HEK293 (cell line): ENCODE measurements at regions not wholly inside any gene's neighbourhood (a gene's known extent, or its start where the extent isn't known, plus 50 kb on each side); places are given as distances from the start of the nearest gene placed in this dataset.

Experiments
- CTCF ChIA-PET: fragments of 350-600 bp; formaldehyde crosslinking; extraction: SDS; loops from one replicate; lab custom pipeline; 2021; ENCODE audit warnings: antibody characterized with exemption; lab: Yijun Ruan, JAX
- POLR2A ChIA-PET: fragments of 300-600 bp; formaldehyde crosslinking; extraction: SDS; loops from one replicate; lab custom pipeline; 2020; ENCODE audit warnings: antibody characterized with exemption, inconsistent platforms; lab: Yijun Ruan, JAX
- H3K27ac ChIP-seq: fragments of 200-500 bp; sonication (Bioruptor generic); 2 replicates; pipeline ENCODE4 v1.5.1; 2014; ENCODE audit warnings: low read depth, low read length, control low read depth, inconsistent platforms; ENCODE audit errors: extremely low read depth
- H3K36me3 ChIP-seq, 2 experiments: fragments of 200-500 bp in 1 of 2; sonication (Bioruptor generic) in 1 of 2; 1 replicate in 1 of 2; 2 replicates in 1 of 2; pipeline ENCODE4 v1.5.1; 2014 to 2017; ENCODE audit warnings: inconsistent platforms in 2 of 2, low read length in 2 of 2; ENCODE audit not compliant: control insufficient read depth in 2 of 2, insufficient read depth in 1 of 2
- H3K4me1 ChIP-seq: fragments of 200-500 bp; sonication (Bioruptor generic); 2 replicates; pipeline ENCODE4 v1.5.1; 2014; ENCODE audit warnings: mild to moderate bottlenecking, low read length, inconsistent platforms; ENCODE audit not compliant: control insufficient read depth, insufficient read depth
- H3K4me3 ChIP-seq: 2 replicates; pipeline ENCODE4 v1.5.1; 2011; ENCODE audit warnings: low read depth, mild to moderate bottlenecking, control low read depth, low read length, moderate library complexity
- H3K9me3 ChIP-seq: fragments of 200-500 bp; sonication (Bioruptor generic); 2 replicates; pipeline ENCODE4 v1.5.1; 2014; ENCODE audit warnings: low read depth, low read length, inconsistent platforms; ENCODE audit not compliant: control insufficient read depth, insufficient read depth
- BCL11A ChIP-seq: fragments of 450-650 bp; formaldehyde crosslinking; IDR thresholded peaks from 2 replicates; pipeline ENCODE4 v1.5.1; 2016; ENCODE audit warnings: low read depth, missing biosample characterization, missing genetic modification characterization
- HOXC10 ChIP-seq: sonication (generic); formaldehyde crosslinking; IDR thresholded peaks from 2 replicates; pipeline ENCODE4 v1.8.1; 2023; ENCODE audit warnings: mild to moderate bottlenecking, missing genetic modification reagents
- IKZF3 ChIP-seq: fragments of 450-650 bp; IDR thresholded peaks from 2 replicates; pipeline ENCODE4 v1.5.0; 2018; ENCODE audit warnings: missing biosample characterization, mild to moderate bottlenecking, missing genetic modification characterization, moderate library complexity
- YY1 ChIP-seq: fragments of 450-650 bp; formaldehyde crosslinking; IDR thresholded peaks from 2 replicates; pipeline ENCODE4 v1.5.1; 2018; ENCODE audit warnings: missing biosample characterization, missing genetic modification characterization
- ZBTB11 ChIP-seq: fragments of 450-650 bp; formaldehyde crosslinking; conservative IDR thresholded peaks from 2 replicates; pipeline ENCODE4 v1.5.1; 2016; ENCODE audit warnings: low read depth, missing biosample characterization, missing genetic modification characterization
- ZEB2 ChIP-seq: fragments of 450-650 bp; formaldehyde crosslinking; IDR thresholded peaks from 2 replicates; pipeline ENCODE4 v1.5.1; 2016; ENCODE audit warnings: missing biosample characterization, missing genetic modification characterization
- ZNF10 ChIP-seq: fragments of 450-650 bp; formaldehyde crosslinking; IDR thresholded peaks from 2 replicates; pipeline ENCODE4 v1.5.1; 2017; ENCODE audit warnings: missing biosample characterization, missing genetic modification characterization
- ZNF214 ChIP-seq: fragments of 450-650 bp; formaldehyde crosslinking; IDR thresholded peaks from 2 replicates; pipeline ENCODE4 v1.5.1; 2017; ENCODE audit warnings: missing biosample characterization, mild to moderate bottlenecking, missing genetic modification characterization, borderline replicate concordance
- ZNF223 ChIP-seq: fragments of 450-650 bp; formaldehyde crosslinking; IDR thresholded peaks from 2 replicates; pipeline ENCODE4 v1.5.1; 2016; ENCODE audit warnings: missing biosample characterization, missing genetic modification characterization
- ZNF350 ChIP-seq: fragments of 450-650 bp; formaldehyde crosslinking; IDR thresholded peaks from 2 replicates; pipeline ENCODE4 v1.5.0; 2017; ENCODE audit warnings: missing biosample characterization, mild to moderate bottlenecking, missing genetic modification characterization
- ZNF394 ChIP-seq: fragments of 450-650 bp; formaldehyde crosslinking; IDR thresholded peaks from 2 replicates; pipeline ENCODE4 v1.5.1; 2016; ENCODE audit warnings: missing biosample characterization, missing genetic modification characterization, mild to moderate bottlenecking, moderate library complexity, borderline replicate concordance
- ZNF501 ChIP-seq: fragments of 450-650 bp; formaldehyde crosslinking; IDR thresholded peaks from 2 replicates; pipeline ENCODE4 v1.5.1; 2016; ENCODE audit warnings: missing biosample characterization, missing genetic modification characterization
- ZNF645 ChIP-seq: fragments of 450-650 bp; formaldehyde crosslinking; IDR thresholded peaks from 2 replicates; pipeline ENCODE4; 2016; ENCODE audit warnings: missing biosample characterization, missing genetic modification characterization
- ZNF791 ChIP-seq: fragments of 450-650 bp; formaldehyde crosslinking; IDR thresholded peaks from 2 replicates; pipeline ENCODE4 v1.5.1; 2016; ENCODE audit warnings: missing biosample characterization, missing genetic modification characterization

GRCh38 chr13:99035715-99036114, 57.9 kb upstream of the DOCK9 start:
- no peaks in the 10 kb centered on the region for H3K9me3 ChIP-seq
- no peaks in the 10 kb centered on the region for H3K4me1 ChIP-seq
- no peak overlapping the region for H3K27ac ChIP-seq
- CTCF ChIA-PET, result interaction anchor here (0.7 to 2.4 kb wide), 4 partner anchors 48 to 199 kb away, joined by 3 to 6 read pairs (median 4); no protein-coding TSS in a partner anchor
- TF ChIP-seq ZNF10 (tag by site-specific recombination), result peak; percentile 52; the same call in 1 of the 2 replicates
- TF ChIP-seq ZEB2 (tag by site-specific recombination), result no peak
- no peak overlapping the region for H3K4me3 ChIP-seq
- POLR2A ChIA-PET, result no interaction called here
- no peaks in the 10 kb centered on the region for H3K36me3 ChIP-seq

GRCh38 chr13:99037756-99038155, 59.9 kb upstream of the DOCK9 start:
- Histone ChIP-seq H3K27ac (no peak overlapping the region), H3K4me1 (no peaks in the 10 kb centered on the region), H3K4me3 (no peak overlapping the region), H3K36me3 (no peaks in the 10 kb centered on the region), H3K9me3 (no peaks in the 10 kb centered on the region)
- ChIA-PET CTCF (interaction anchor here (0.6 kb wide), 1 partner anchor 9 kb away, joined by 3 read pairs; no protein-coding TSS in a partner anchor), POLR2A (no interaction called here)
- no peak for TF ChIP-seq ZNF223 (tag by site-specific recombination)

GRCh38 chr13:99039718-99040280, 61.9 kb upstream of the DOCK9 start:
- Histone ChIP-seq H3K4me1 (no peaks in the 10 kb centered on the region), H3K9me3 (no peaks in the 10 kb centered on the region), H3K27ac (no peak overlapping the region), H3K36me3 (no peaks in the 10 kb centered on the region), H3K4me3 (no peak overlapping the region)
- ChIA-PET CTCF (no interaction called here), POLR2A (no interaction called here)
- TF ChIP-seq ZNF645 (no peak), ZBTB11 (tag by site-specific recombination) (no peak), ZNF214 (tag by site-specific recombination) (no peak), ZNF10 (tag by site-specific recombination) (no peak), ZNF350 (tag by site-specific recombination) (no peak), BCL11A (tag by site-specific recombination) (no peak), ZNF501 (tag by site-specific recombination) (no peak), HOXC10 (CRISPR knock-in tag) (no peak), IKZF3 (no peak), ZNF791 (tag by site-specific recombination) (no peak), ZNF394 (tag by site-specific recombination) (no peak), YY1 (tag by site-specific recombination) (no peak)
